K562 (cell line): ENCODE measurements at regions not wholly inside any gene's neighbourhood (a gene's known extent, or its start where the extent isn't known, plus 50 kb on each side); places are given as distances from the start of the nearest gene placed in this dataset.

Experiments
- ATF1 ChIP-seq, 2 experiments: fragments of 450-650 bp in 1 of 2; IDR thresholded peaks; 2 replicates each; pipeline ENCODE4 v1.6.1; 2016; ENCODE audit warnings: missing compliant biosample characterization in 1 of 2, missing genetic modification characterization in 1 of 2
- CSDE1 ChIP-seq, 2 experiments: fragments of 450-650 bp; IDR thresholded peaks; 2 replicates each; pipeline ENCODE4 v1.6.1; 2016; ENCODE audit warnings: mild to moderate bottlenecking in 1 of 2
- FOXP1 ChIP-seq: sonication (generic); formaldehyde crosslinking; IDR thresholded peaks from 2 replicates; pipeline ENCODE4 v1.8.0; 2022; ENCODE audit warnings: mild to moderate bottlenecking, missing genetic modification reagents
- GATA2 ChIP-seq: sonication (generic); formaldehyde crosslinking; IDR thresholded peaks from 2 replicates; pipeline ENCODE4 v1.4.0; 2020; ENCODE audit warnings: mild to moderate bottlenecking, missing genetic modification reagents
- HSF4 ChIP-seq: fragments of 250-450 bp; sonication (Bioruptor Pico); IDR thresholded peaks from 2 replicates; pipeline ENCODE4 v2.1.2; 2022; ENCODE audit warnings: mild to moderate bottlenecking, moderate library complexity, borderline replicate concordance
- NCOA2 ChIP-seq, 2 experiments: fragments of 450-650 bp; IDR thresholded peaks; 2 replicates each; pipeline ENCODE4 v1.6.1; 2018; ENCODE audit warnings: mild to moderate bottlenecking in 2 of 2, moderate library complexity in 1 of 2; ENCODE audit not compliant: partially characterized antibody in 2 of 2
- POLR3A ChIP-seq: IDR thresholded peaks from 2 replicates; pipeline ENCODE4 v1.6.1; 2011; ENCODE audit warnings: borderline replicate concordance, mild to moderate bottlenecking, moderate library complexity; ENCODE audit not compliant: insufficient read length, insufficient read depth; ENCODE audit errors: extremely low read depth
- SIX5 ChIP-seq, 2 experiments: IDR thresholded peaks; 2 replicates each; pipeline ENCODE4 v1.6.1; 2011; ENCODE audit warnings: low read length in 2 of 2, borderline replicate concordance in 1 of 2, low read depth in 1 of 2, mild to moderate bottlenecking in 1 of 2, moderate library complexity in 1 of 2; ENCODE audit not compliant: insufficient read depth in 1 of 2
- SP1 ChIP-seq: sonication (generic); formaldehyde crosslinking; IDR thresholded peaks from 2 replicates; pipeline ENCODE4 v1.8.1; 2022; ENCODE audit warnings: mild to moderate bottlenecking, missing genetic modification reagents
- ZKSCAN1 ChIP-seq: fragments of 150-350 bp; IDR thresholded peaks from 2 replicates; pipeline ENCODE4 v1.6.1; 2016; ENCODE audit warnings: low read depth, low read length
- ZNF12 ChIP-seq: sonication (generic); formaldehyde crosslinking; IDR thresholded peaks from 2 replicates; pipeline ENCODE4 v1.4.0; 2020; ENCODE audit warnings: mild to moderate bottlenecking, missing genetic modification reagents
- TF ChIP-seq, protein P1 (sequence below), 2 experiments: fragments of 450-650 bp in 1 of 2; IDR thresholded peaks; 2 replicates each; pipeline ENCODE4 v1.6.1; 2011 to 2017; ENCODE audit warnings: low read depth in 2 of 2, antibody characterized with exemption in 1 of 2, borderline replicate concordance in 1 of 2, low read length in 1 of 2, mild to moderate bottlenecking in 1 of 2, mixed read lengths in 1 of 2; ENCODE audit not compliant: control insufficient read depth in 1 of 2
- TF ChIP-seq, protein P2 (sequence below): sonication (generic); formaldehyde crosslinking; IDR thresholded peaks from 2 replicates; pipeline ENCODE4 v1.8.0; 2023; ENCODE audit warnings: mild to moderate bottlenecking, missing genetic modification reagents
- TF ChIP-seq, protein P3 (sequence below): sonication (generic); formaldehyde crosslinking; IDR thresholded peaks from 2 replicates; pipeline ENCODE4 v1.9.0; 2022; ENCODE audit warnings: mild to moderate bottlenecking, missing genetic modification reagents

DNA sequence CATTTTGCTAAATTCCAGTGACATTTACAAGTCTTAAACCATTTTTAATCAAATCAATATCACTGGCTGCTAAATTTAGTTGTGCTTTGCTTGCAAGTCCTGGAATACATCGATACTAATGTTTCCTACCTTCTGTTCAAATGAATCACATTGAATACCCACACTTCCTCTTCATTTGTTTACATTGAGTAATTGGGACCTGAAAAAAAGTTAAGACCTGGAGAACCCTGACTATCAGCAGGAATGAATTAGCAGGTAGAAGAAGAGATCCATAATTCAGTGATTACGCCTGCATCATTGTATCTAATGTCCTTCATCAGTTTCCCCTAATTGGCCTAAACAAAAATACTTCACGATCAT lies 369.3 kb downstream of the ETNK1 start:
- TF ChIP-seq SIX5 (IDR thresholded peaks at IDR 0.05; ENCODE audit: borderline replicate concordance in 1 of 2, insufficient read depth in 1 of 2, low read depth in 1 of 2, low read length in 2 of 2) (no peak), ATF1 (CRISPR knock-in tag; IDR thresholded peaks at IDR 0.05) (no peak), ATF1 (tag; IDR thresholded peaks at IDR 0.05) (no peak), ZKSCAN1 (no peak), GATA2 (CRISPR knock-in tag) (no peak), CSDE1 (IDR thresholded peaks at IDR 0.05) (no peak), NCOA2 (IDR thresholded peaks at IDR 0.05; ENCODE audit: partially characterized antibody in 2 of 2) (no peak), POLR3A (no peak), FOXP1 (CRISPR knock-in tag) (no peak), HSF4 (CRISPR knock-in tag) (no peak), SP1 (CRISPR knock-in tag) (no peak), ZNF12 (CRISPR knock-in tag) (no peak)
- TF ChIP-seq, protein P1, sequence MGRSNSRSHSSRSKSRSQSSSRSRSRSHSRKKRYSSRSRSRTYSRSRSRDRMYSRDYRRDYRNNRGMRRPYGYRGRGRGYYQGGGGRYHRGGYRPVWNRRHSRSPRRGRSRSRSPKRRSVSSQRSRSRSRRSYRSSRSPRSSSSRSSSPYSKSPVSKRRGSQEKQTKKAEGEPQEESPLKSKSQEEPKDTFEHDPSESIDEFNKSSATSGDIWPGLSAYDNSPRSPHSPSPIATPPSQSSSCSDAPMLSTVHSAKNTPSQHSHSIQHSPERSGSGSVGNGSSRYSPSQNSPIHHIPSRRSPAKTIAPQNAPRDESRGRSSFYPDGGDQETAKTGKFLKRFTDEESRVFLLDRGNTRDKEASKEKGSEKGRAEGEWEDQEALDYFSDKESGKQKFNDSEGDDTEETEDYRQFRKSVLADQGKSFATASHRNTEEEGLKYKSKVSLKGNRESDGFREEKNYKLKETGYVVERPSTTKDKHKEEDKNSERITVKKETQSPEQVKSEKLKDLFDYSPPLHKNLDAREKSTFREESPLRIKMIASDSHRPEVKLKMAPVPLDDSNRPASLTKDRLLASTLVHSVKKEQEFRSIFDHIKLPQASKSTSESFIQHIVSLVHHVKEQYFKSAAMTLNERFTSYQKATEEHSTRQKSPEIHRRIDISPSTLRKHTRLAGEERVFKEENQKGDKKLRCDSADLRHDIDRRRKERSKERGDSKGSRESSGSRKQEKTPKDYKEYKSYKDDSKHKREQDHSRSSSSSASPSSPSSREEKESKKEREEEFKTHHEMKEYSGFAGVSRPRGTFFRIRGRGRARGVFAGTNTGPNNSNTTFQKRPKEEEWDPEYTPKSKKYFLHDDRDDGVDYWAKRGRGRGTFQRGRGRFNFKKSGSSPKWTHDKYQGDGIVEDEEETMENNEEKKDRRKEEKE (IDR thresholded peaks at IDR 0.05; ENCODE audit: borderline replicate concordance in 1 of 2, control insufficient read depth in 1 of 2, low read depth in 2 of 2, low read length in 1 of 2), result no peak
- TF ChIP-seq, protein P2, sequence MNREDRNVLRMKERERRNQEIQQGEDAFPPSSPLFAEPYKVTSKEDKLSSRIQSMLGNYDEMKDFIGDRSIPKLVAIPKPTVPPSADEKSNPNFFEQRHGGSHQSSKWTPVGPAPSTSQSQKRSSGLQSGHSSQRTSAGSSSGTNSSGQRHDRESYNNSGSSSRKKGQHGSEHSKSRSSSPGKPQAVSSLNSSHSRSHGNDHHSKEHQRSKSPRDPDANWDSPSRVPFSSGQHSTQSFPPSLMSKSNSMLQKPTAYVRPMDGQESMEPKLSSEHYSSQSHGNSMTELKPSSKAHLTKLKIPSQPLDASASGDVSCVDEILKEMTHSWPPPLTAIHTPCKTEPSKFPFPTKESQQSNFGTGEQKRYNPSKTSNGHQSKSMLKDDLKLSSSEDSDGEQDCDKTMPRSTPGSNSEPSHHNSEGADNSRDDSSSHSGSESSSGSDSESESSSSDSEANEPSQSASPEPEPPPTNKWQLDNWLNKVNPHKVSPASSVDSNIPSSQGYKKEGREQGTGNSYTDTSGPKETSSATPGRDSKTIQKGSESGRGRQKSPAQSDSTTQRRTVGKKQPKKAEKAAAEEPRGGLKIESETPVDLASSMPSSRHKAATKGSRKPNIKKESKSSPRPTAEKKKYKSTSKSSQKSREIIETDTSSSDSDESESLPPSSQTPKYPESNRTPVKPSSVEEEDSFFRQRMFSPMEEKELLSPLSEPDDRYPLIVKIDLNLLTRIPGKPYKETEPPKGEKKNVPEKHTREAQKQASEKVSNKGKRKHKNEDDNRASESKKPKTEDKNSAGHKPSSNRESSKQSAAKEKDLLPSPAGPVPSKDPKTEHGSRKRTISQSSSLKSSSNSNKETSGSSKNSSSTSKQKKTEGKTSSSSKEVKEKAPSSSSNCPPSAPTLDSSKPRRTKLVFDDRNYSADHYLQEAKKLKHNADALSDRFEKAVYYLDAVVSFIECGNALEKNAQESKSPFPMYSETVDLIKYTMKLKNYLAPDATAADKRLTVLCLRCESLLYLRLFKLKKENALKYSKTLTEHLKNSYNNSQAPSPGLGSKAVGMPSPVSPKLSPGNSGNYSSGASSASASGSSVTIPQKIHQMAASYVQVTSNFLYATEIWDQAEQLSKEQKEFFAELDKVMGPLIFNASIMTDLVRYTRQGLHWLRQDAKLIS (CRISPR knock-in tag), result no peak
- TF ChIP-seq, protein P3, sequence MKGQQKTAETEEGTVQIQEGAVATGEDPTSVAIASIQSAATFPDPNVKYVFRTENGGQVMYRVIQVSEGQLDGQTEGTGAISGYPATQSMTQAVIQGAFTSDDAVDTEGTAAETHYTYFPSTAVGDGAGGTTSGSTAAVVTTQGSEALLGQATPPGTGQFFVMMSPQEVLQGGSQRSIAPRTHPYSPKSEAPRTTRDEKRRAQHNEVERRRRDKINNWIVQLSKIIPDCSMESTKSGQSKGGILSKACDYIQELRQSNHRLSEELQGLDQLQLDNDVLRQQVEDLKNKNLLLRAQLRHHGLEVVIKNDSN (CRISPR knock-in tag), result no peak
